Ishikawa (cell line): ENCODE measurements at regions not wholly inside any gene's neighbourhood (a gene's known extent, or its start where the extent isn't known, plus 50 kb on each side); places are given as distances from the start of the nearest gene placed in this dataset.

ENCODE experiments used
- CEBPB ChIP-seq: IDR thresholded peaks from 2 replicates; pipeline ENCODE4 v1.6.1; 2012
- CREB1 ChIP-seq: IDR thresholded peaks from 2 replicates; pipeline ENCODE4 v1.6.1; 2012; ENCODE audit warnings: low read depth
- EGR1 ChIP-seq: IDR thresholded peaks from 2 replicates; pipeline ENCODE4 v1.6.1; 2012
- EP300 ChIP-seq: IDR thresholded peaks from 2 replicates; pipeline ENCODE4 v1.6.1; 2012; ENCODE audit warnings: borderline replicate concordance
- FOXM1 ChIP-seq: IDR thresholded peaks from 2 replicates; pipeline ENCODE4 v1.6.1; 2012; ENCODE audit warnings: low read depth, borderline replicate concordance
- MAX ChIP-seq: IDR thresholded peaks from 2 replicates; pipeline ENCODE4 v1.6.1; 2012
- NFIC ChIP-seq: IDR thresholded peaks from 2 replicates; pipeline ENCODE4 v1.6.1; 2012
- RAD21 ChIP-seq: IDR thresholded peaks from 2 replicates; pipeline ENCODE4 v1.6.1; 2012; ENCODE audit warnings: low read depth
- TAF1 ChIP-seq: IDR thresholded peaks from 2 replicates; pipeline ENCODE4 v1.6.1; 2012; ENCODE audit warnings: low read depth, mild to moderate bottlenecking
- TCF12 ChIP-seq: IDR thresholded peaks from 2 replicates; pipeline ENCODE4 v1.6.1; 2012; ENCODE audit warnings: low read depth
- TEAD4 ChIP-seq: IDR thresholded peaks from 2 replicates; pipeline ENCODE4 v1.6.1; 2012
- USF1 ChIP-seq: IDR thresholded peaks from 2 replicates; pipeline ENCODE4 v1.6.1; 2012
- YY1 ChIP-seq: IDR thresholded peaks from 2 replicates; pipeline ENCODE4 v1.6.1; 2012; ENCODE audit warnings: low read depth
- ZBTB7A ChIP-seq: IDR thresholded peaks from 2 replicates; pipeline ENCODE4 v1.6.1; 2012; ENCODE audit warnings: low read depth
- TF ChIP-seq, protein P1 (sequence below): IDR thresholded peaks from 2 replicates; pipeline ENCODE4 v1.6.1; 2012; ENCODE audit warnings: low read depth, mild to moderate bottlenecking

GRCh38 chr1:29772584-29773100 is 536.3 kb downstream of the PTPRU start:
- TF ChIP-seq EP300 (no peak), TEAD4 (no peak), YY1 (no peak), FOXM1 (no peak), CREB1 (no peak), TCF12 (no peak), USF1 (no peak)
- TF ChIP-seq, protein P1, sequence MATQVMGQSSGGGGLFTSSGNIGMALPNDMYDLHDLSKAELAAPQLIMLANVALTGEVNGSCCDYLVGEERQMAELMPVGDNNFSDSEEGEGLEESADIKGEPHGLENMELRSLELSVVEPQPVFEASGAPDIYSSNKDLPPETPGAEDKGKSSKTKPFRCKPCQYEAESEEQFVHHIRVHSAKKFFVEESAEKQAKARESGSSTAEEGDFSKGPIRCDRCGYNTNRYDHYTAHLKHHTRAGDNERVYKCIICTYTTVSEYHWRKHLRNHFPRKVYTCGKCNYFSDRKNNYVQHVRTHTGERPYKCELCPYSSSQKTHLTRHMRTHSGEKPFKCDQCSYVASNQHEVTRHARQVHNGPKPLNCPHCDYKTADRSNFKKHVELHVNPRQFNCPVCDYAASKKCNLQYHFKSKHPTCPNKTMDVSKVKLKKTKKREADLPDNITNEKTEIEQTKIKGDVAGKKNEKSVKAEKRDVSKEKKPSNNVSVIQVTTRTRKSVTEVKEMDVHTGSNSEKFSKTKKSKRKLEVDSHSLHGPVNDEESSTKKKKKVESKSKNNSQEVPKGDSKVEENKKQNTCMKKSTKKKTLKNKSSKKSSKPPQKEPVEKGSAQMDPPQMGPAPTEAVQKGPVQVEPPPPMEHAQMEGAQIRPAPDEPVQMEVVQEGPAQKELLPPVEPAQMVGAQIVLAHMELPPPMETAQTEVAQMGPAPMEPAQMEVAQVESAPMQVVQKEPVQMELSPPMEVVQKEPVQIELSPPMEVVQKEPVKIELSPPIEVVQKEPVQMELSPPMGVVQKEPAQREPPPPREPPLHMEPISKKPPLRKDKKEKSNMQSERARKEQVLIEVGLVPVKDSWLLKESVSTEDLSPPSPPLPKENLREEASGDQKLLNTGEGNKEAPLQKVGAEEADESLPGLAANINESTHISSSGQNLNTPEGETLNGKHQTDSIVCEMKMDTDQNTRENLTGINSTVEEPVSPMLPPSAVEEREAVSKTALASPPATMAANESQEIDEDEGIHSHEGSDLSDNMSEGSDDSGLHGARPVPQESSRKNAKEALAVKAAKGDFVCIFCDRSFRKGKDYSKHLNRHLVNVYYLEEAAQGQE: no peak

GRCh38 chr1:29767769-29768425 is 531.6 kb downstream of the PTPRU start:
- TF ChIP-seq, protein P1: no peak
- no peak for TF ChIP-seq TAF1
- TF ChIP-seq CREB1: no peak
- TF ChIP-seq TCF12: no peak
- no peak for TF ChIP-seq TEAD4
- no peak for TF ChIP-seq YY1
- TF ChIP-seq USF1: no peak
- TF ChIP-seq RAD21: no peak
- no peak for TF ChIP-seq CEBPB
- no peak for TF ChIP-seq ZBTB7A
- TF ChIP-seq NFIC: no peak
- no peak for TF ChIP-seq EP300
- TF ChIP-seq EGR1: no peak
- TF ChIP-seq MAX: no peak
- no peak for TF ChIP-seq FOXM1

GRCh38 chr1:29767088-29767685 is 530.9 kb downstream of the PTPRU start:
- TF ChIP-seq YY1: no peak
- no peak for TF ChIP-seq TCF12
- TF ChIP-seq EGR1: no peak
- TF ChIP-seq MAX: no peak
- TF ChIP-seq NFIC: no peak
- no peak for TF ChIP-seq RAD21
- TF ChIP-seq CEBPB: no peak
- no peak for TF ChIP-seq CREB1
- TF ChIP-seq EP300: no peak
- no peak for TF ChIP-seq USF1
- TF ChIP-seq ZBTB7A: no peak

DNA sequence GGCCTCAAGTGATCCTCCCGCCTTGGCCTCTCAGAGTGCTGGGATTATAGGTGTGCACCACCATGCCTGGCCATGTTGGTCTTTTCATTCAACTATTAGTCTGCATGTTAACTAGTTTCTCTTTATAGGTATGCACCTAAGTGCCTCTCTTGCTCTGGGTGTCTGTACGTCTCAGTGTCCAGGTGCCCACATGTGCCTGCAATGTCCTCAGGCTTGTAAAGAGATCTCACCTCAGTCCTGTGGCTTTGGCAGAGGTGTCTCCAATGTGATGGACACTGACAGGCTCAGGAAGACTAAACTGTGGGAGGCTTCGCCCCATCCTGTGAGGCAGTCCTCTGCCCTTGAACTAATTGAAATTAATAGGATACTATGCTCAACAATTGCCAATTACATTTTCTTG is 526.3 kb downstream of the PTPRU start:
- TF ChIP-seq ZBTB7A: no peak
- TF ChIP-seq NFIC: no peak
- no peak for TF ChIP-seq CEBPB
- no peak for TF ChIP-seq CREB1
- TF ChIP-seq TEAD4: no peak
- no peak for TF ChIP-seq USF1
- no peak for TF ChIP-seq TAF1
- no peak for TF ChIP-seq YY1
- no peak for TF ChIP-seq MAX
- no peak for TF ChIP-seq EGR1
- TF ChIP-seq EP300: no peak
- TF ChIP-seq, protein P1: no peak
- no peak for TF ChIP-seq FOXM1
